Uterus (tissue), 2 donors: ENCODE measurements at regions not wholly inside any gene's neighbourhood (a gene's known extent, or its start where the extent isn't known, plus 50 kb on each side); places are given as distances from the start of the nearest gene placed in this dataset.

ENCODE experiments used
- CTCF ChIP-seq, 4 experiments: fragments of 200-600 bp in 2 of 4; fragments of 450-650 bp in 2 of 4; sonication (generic) in 2 of 4; IDR thresholded peaks; one replicate each; pipeline ENCODE4 v1.5.1; 2016 to 2019; ENCODE audit warnings: antibody characterized with exemption in 4 of 4, mild to moderate bottlenecking in 2 of 4, moderate library complexity in 1 of 4
- POLR2A ChIP-seq, 2 donors: fragments of 450-650 bp; IDR thresholded peaks; one replicate each; pipeline ENCODE4 v1.6.1; 2016; ENCODE audit warnings: antibody characterized with exemption in 2 of 2, mild to moderate bottlenecking in 1 of 2, moderate library complexity in 1 of 2

- TF ChIP-seq POLR2A (IDR thresholded peaks at IDR 0.05) (no peak), CTCF (IDR thresholded peaks at IDR 0.05) (no peak)
Observed at GRCh38 chr7:42456756-42457276, 219.8 kb upstream of the GLI3 start.
